Right hindlimb (tissue), 1 donor: ENCODE measurements at regions not wholly inside any gene's neighbourhood (a gene's known extent, or its start where the extent isn't known, plus 50 kb on each side); places are given as distances from the start of the nearest gene placed in this dataset.

ENCODE experiments used
- DNase-seq: peaks from one replicate; pipeline ENCODE4 v3.0.0-alpha.2; 2018

DNA sequence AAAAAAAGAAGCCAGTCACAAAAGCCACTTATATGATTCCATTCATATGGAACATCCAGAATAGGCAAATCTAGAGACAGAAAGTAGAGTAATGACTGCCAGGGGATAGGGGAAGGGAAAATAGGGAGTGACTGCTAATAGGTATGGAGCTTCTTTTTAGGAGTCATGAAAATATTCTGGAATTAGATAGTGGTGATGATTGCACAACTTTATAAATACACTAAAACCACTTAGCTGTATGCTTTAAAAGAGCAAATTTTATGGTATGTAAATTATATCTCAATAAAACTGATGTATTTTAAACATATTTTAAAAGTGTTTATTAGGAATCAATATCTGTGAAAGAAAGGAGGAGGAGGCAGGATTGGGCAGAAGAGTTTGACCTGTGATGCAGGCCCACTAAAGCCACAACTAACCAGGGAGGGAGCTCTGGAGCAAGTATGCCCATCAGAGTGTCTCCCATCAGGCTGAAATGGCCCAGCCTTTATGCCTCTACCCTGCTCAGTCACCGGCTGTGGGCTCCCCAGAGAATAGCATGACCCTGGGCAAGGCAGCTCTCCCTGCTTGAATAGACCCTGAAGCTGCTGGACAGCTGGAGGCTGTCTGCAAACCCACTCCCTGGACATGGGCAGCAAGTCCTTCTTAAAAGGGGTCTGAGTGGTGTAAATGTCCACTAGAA, 96.0 kb upstream of the SLC44A1 start:
- no peak for DNase-seq

DNA sequence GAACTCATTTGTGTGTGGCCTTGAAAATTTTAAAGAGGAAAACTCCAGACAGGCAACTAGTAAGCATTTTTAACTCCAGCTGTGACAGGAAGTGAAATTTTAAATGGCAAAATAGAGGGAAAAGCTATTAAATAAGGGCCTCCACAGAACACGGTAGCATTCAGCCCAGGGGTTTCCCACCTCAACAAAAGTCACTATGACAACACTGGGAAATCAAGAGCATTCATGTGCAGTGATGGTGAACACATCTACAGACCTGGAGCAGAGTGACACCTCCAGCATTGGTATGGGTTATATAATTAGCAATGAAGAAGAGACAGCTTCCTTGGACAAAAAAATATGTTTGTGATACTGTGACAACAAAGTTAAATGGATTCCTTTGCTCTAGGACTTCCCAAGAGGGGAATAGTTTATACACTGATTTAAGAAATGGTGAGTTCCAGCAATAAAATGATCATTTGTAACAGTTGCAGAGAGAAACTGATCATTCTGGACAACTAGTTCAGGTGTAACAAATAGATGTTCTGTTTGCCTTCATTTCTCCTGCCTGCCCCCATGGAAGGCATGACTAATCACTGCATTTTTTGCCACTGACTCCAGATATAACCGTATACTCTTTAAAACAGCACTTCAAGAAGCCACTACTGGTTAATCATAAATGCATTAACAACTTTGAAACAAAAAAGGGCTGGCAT, 93.3 kb upstream of the SLC44A1 start:
- no peak for DNase-seq

- DNase-seq, result no peak
These were observed 92.8 kb upstream of the SLC44A1 start for GRCh38 chr9:105151686-105151995.

DNA sequence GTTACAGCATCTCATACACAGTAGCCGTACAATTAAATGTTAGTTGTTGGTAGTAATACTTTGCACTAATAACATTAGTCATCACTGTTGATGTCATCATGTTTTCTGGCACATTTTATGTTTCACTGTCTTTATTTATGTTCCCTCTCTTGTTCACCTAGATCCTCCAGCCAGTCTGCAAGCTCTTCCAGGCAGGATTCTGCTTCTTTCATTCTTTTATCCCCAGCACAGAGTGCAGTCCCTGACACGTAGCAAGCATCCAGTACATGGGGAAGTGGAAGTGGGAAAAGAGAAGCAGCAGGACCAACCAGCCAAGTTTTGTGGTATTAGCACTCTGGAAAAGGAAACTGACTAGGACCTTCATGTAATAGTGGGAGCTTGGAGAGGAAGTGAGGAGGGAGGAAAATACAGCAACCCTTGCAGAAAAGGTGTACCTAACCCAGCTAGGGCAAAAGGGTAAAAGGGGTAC, 89.7 kb upstream of the SLC44A1 start:
- DNase-seq, result no peak

GRCh38 chr9:105157171-105157583, 87.3 kb upstream of the SLC44A1 start:
- DNase-seq, result peak; percentile 37

DNA sequence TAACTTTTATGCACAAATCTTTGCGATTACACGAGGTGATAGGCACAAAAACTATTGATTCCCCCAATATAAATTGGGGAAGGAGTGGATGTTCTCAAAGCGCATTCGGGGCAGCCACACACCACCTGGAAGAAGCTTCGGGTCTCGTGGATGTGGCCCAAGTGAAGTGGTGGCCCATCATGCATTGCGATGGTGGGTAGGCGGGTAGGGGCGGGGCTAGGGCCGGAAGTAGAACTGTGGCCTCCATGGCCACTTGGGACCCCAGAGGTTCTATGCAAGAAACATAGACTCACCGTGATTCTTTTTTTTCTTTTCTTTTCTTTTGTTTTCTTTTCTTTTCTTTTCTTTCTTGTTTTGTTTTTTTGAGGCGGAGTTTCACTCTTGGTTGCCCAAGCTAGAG, 86.4 kb upstream of the SLC44A1 start:
- no peak for DNase-seq

DNA sequence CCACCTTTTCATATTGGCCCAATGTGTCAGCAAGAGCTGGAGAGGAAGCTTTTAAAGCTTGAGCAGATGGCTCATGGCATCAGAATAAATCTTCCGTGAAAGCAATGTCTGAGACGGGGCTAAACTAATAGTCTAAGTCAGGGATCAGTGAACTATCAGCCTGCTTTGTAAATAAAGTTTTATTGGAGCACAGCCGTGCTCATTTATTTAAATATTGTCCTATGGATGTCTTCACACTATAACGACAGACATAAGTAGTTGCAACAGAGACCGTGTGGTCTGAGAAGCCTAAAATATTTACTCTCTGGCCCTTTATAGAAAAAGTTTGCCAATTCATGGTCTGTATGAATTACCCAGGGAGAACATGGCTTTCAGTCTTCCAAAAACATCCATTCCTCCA, 85.6 kb upstream of the SLC44A1 start:
- DNase-seq, result no peak

DNA sequence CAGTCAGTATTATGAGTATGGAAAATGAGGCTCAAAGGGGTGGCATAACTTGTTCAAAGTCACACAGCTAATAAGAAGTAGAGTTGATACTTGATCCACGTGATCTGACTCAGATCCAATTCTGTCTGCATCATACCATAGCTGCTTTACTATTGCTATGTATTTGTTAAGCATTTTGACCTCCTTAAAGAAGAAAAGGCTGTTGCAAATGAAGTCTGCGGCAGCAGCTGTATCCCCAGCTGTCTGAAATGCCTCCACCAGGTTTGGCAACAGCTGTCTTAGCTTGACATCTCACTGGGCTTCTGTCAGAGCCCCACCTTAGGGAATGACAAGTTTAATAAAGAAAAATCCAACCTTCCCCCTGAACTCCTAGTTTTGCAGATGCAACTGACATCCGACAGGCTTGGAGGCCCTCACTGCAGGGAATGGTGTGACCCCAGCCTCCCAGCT, 75.6 kb upstream of the SLC44A1 start:
- DNase-seq, result peak; percentile 68

- DNase-seq, result no peak
These were observed 73.4 kb upstream of the SLC44A1 start for GRCh38 chr9:105171076-105171475.

- DNase-seq, result no peak
These were observed 72.9 kb upstream of the SLC44A1 start for GRCh38 chr9:105171589-105171988.

DNA sequence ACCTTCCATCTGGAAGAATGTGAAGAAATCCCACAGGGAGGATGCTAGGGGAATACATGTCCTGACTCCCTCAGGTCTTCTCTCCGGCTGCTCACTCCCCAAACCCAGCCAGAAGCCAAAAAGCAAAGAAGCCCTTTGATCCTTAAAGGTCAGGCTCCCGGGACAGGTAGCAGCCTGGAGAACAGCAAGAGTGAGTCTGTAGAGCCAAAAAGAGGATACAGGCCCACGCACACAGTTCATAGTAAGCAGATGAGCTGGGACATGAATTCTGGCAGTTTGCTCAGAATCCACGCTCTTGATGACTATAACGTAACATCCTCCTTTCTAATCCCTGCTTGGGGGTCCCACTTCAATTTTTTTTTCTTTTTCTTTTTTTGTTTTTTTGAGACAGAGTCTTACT, 72.0 kb upstream of the SLC44A1 start:
- peak; percentile 24 for DNase-seq

- DNase-seq, result no peak
These were observed 71.1 kb upstream of the SLC44A1 start for GRCh38 chr9:105173306-105173705.

GRCh38 chr9:105173826-105174225, 70.6 kb upstream of the SLC44A1 start:
- no peak for DNase-seq

DNA sequence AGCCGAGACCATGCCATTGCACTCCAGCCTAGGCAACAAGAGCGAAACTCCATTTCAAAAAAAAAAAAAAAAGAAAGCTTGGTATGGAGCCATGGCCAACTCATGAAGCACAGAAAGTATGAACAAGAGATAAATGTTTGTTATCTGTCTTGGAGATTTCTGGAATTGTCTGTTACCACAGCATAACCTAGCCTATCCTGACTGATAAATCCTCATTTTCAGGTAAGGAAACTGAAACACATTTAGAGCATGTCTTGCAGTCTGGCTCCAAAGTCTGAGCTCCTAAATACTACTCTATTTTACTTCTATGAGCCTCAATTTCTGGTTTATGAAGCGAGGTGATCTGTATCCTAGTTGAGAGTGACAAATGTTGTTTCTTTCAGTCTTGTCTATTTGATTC, 68.3 kb upstream of the SLC44A1 start:
- DNase-seq, result no peak

- DNase-seq, result no peak
These were observed 66.4 kb upstream of the SLC44A1 start for GRCh38 chr9:105178076-105178475.

DNA sequence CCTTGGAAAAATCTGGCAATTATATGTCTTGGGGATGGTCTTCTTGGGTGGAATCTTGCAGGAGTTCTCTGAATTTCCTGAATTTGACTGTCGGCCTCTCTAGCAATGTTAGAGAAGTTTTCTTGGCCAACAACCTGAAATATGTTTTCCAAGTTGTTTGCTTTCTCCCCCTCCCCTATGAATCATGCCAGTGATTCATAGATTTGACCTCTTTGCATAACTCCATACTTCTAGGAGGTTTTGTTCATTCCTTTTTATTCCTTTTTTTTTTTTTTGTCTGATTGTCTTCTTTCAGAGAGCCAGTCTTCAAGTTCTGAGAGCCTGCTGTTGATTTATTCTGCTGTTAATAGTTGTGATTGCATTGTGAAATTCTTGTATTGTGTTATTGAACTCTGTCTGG, 56.7 kb upstream of the SLC44A1 start:
- no peak for DNase-seq

DNA sequence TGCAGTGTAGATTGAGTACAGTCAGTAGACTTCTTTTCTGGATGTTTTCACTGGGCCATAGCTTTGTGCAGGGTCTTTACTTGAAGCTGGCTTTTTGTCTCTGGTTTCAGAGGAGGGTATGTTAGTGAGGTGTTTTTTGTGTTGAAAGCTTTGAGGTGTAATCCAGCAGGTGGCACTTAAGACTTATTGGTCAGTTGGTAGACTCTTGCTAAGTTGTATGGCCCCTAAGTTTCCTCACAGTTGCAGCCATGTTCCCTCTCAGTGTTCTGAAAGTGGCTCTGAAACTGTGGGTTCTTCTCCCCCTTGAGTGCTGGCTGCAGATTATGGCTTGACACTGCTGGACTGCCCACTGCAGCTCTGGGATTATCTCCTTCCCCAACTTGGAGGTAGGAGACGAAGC, 55.7 kb upstream of the SLC44A1 start:
- DNase-seq, result no peak

- no peak for DNase-seq
These were observed 52.8 kb upstream of the SLC44A1 start for GRCh38 chr9:105191508-105192121.

GRCh38 chr9:105193560-105193959, 50.9 kb upstream of the SLC44A1 start:
- DNase-seq, result no peak

- no peak for DNase-seq
These were observed 50.2 kb upstream of the SLC44A1 start for GRCh38 chr9:105194234-105194633.
